ENCODE measurements at regions not wholly inside any gene's neighbourhood (a gene's known extent, or its start where the extent isn't known, plus 50 kb on each side); places are given as distances from the start of the nearest gene placed in this dataset.

- no peak for TF ChIP-seq HOMEZ (CRISPR knock-in tag; IDR thresholded peaks at IDR 0.05)
- TF ChIP-seq ZBTB33 (CRISPR knock-in tag; IDR thresholded peaks at IDR 0.05): no peak
- no peak for TF ChIP-seq ZNF23 (CRISPR knock-in tag; IDR thresholded peaks at IDR 0.05)
- no peak for TF ChIP-seq ZNF232 (CRISPR knock-in tag; IDR thresholded peaks at IDR 0.05)
- no peak for TF ChIP-seq XRCC4 (IDR thresholded peaks at IDR 0.05; ENCODE audit: extremely low read depth, insufficient read depth, insufficient read length)
Measured at GRCh38 chrX:46059316-46059715, 485.9 kb downstream of the ZNF674 start (continued).

DNA sequence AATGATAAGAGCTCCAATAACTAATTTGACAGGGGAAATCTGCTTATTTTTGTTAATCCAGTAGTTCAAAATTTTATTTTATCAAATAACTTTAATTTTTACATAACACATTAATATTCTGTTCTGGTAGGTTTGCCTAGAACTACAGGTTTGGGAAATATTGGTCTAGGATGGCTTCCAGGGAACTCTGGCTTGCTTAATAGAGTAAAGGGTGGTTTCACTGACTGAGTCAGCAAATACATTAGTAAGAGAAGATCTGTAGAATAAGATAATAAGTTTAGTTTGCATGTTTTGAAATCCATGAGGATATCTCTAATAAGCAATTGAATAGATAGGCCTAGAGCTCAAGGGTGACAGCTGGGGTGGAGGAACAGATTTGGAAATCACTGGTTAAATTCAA, 500.7 kb downstream of the ZNF674 start:
- BruUV-seq (replicated peaks): no TSS peak

More for the DNA sequence above, 500.7 kb downstream of the ZNF674 start:
- Histone ChIP-seq H3K4me1 (replicated peaks in 1 of 2; ENCODE audit: control insufficient read depth in 2 of 2, insufficient read depth in 2 of 2, low read length in 2 of 2) (no peaks in the 10 kb centered on the region), H3K9ac (ENCODE audit: insufficient read depth in 1 of 2, low read depth in 2 of 2, low read length in 2 of 2) (no peak overlapping the region), H3K4me2 (ENCODE audit: insufficient read depth, low read length) (no peak overlapping the region), H3K4me3 (no peak overlapping the region), H3K9me3 (replicated peaks; ENCODE audit: control insufficient read depth, insufficient read depth, low read depth, low read length) (no peaks in the 10 kb centered on the region), H3K27ac (ENCODE audit: extremely low read depth, low read depth, low read length) (no peak overlapping the region), H3K36me3 (ENCODE audit: control insufficient read depth, insufficient read depth, low read length) (no peaks in the 10 kb centered on the region), H2AFZ (ENCODE audit: low read depth, low read length) (no peak overlapping the region), H4K20me1 (replicated peaks; ENCODE audit: control insufficient read depth, insufficient read depth, low read length) (no peaks in the 10 kb centered on the region), H3K9me1 (ENCODE audit: control insufficient read depth, insufficient read depth, low read length) (no peaks in the 10 kb centered on the region), H3K79me2 (ENCODE audit: control insufficient read depth, insufficient read depth, low read length) (no peaks in the 10 kb centered on the region), H3K27me3 (ENCODE audit: control insufficient read depth in 2 of 2, insufficient read depth in 2 of 2, low read length in 2 of 2) (no peaks in the 10 kb centered on the region)
- ChIA-PET POLR2A (no interaction called here), CTCF (ENCODE audit: low intra/inter-chr PET ratio) (no interaction called here)
- DNase-seq (ENCODE audit: extremely low read depth in 1 of 4, low spot score in 3 of 4) (no peak), ATAC-seq (no peak), FAIRE-seq (no peak)
- TF ChIP-seq RBFOX2 (IDR thresholded peaks at IDR 0.05; ENCODE audit: low read depth, low read length): no peak
- TF ChIP-seq JUND (IDR thresholded peaks at IDR 0.05; ENCODE audit: borderline replicate concordance, low read depth, low read length): no peak
- TF ChIP-seq JUND (tag; IDR thresholded peaks at IDR 0.05; ENCODE audit: borderline replicate concordance, low read depth, low read length): no peak
- in situ Hi-C loops (cut with MboI): no loop called here
- intact Hi-C loops (cut with micrococcal nuclease): no loop called here
